IMR-90 (cell line): ENCODE measurements at regions not wholly inside any gene's neighbourhood (a gene's known extent, or its start where the extent isn't known, plus 50 kb on each side); places are given as distances from the start of the nearest gene placed in this dataset.

ENCODE experiments used
- ATAC-seq: fragments of 200-7000 bp; cut with Tn5 transposase; 2 replicates; pipeline ENCODE4 v1.9.1; 2020; ENCODE audit warnings: low read depth, mild to moderate bottlenecking, moderate library complexity
- BruUV-seq: library from RNA; stranded (reverse); fragments of 400-500 nt; replicated peaks from 2 replicates; lab custom pipeline; 2021; lab: Mats Ljungman, UMichigan
- CTCF ChIA-PET: fragments of 300-600 bp; formaldehyde crosslinking; extraction: SDS; loops from one replicate; lab custom pipeline; 2021; ENCODE audit warnings: antibody characterized with exemption; lab: Yijun Ruan, JAX
- POLR2A ChIA-PET: fragments of 300-600 bp; sonication (Branson Sonifier 250); formaldehyde crosslinking; loops from one replicate; lab custom pipeline; 2022; ENCODE audit warnings: antibody characterized with exemption; ENCODE audit not compliant: unreplicated experiment; lab: Charles Lee
- DNase-seq: peaks from one replicate; pipeline ENCODE4 v3.0.0; 2013
- H2AFZ ChIP-seq: replicated peaks from 2 replicates; pipeline ENCODE3; 2013; ENCODE audit warnings: low read length, mild to moderate bottlenecking; ENCODE audit not compliant: poor library complexity
- H2AK5ac ChIP-seq: 2 replicates; pipeline ENCODE4 v1.6.1; 2013; ENCODE audit warnings: low read depth, low read length, inconsistent platforms
- H2AK9ac ChIP-seq: replicated peaks from 2 replicates; pipeline ENCODE3; 2013; ENCODE audit warnings: mild to moderate bottlenecking, low read depth, low read length, moderate library complexity; ENCODE audit not compliant: poor library complexity
- H2BK120ac ChIP-seq: 2 replicates; pipeline ENCODE4 v1.6.1; 2013; ENCODE audit warnings: low read depth, low read length, inconsistent platforms
- H2BK15ac ChIP-seq: 3 replicates; pipeline ENCODE4 v1.6.1; 2013; ENCODE audit warnings: low read depth, low read length, inconsistent platforms
- H2BK20ac ChIP-seq: 2 replicates; pipeline ENCODE4 v1.6.1; 2013; ENCODE audit warnings: low read depth, mild to moderate bottlenecking, inconsistent platforms, low read length, moderate library complexity
- H2BK5ac ChIP-seq: 2 replicates; pipeline ENCODE4 v1.6.1; 2013; ENCODE audit warnings: mild to moderate bottlenecking, low read depth, low read length, inconsistent platforms; ENCODE audit not compliant: poor library complexity, severe bottlenecking
- H3K14ac ChIP-seq: replicated peaks from 2 replicates; pipeline ENCODE4 v1.6.1; 2013; ENCODE audit warnings: low read depth, low read length, inconsistent platforms
- H3K18ac ChIP-seq: 2 replicates; pipeline ENCODE4 v1.6.1; 2013; ENCODE audit warnings: low read depth, low read length, control low read depth
- H3K23ac ChIP-seq: 2 replicates; pipeline ENCODE4 v1.6.1; 2013; ENCODE audit warnings: low read depth, low read length, inconsistent platforms
- H3K27ac ChIP-seq: 2 replicates; pipeline ENCODE4 v1.5.1; 2013; ENCODE audit warnings: mild to moderate bottlenecking, control low read depth, low read length; ENCODE audit not compliant: insufficient read depth
- H3K27me3 ChIP-seq: 2 replicates; pipeline ENCODE4 v1.6.1; 2013; ENCODE audit warnings: low read length; ENCODE audit not compliant: control insufficient read depth, insufficient read depth
- H3K36me3 ChIP-seq: 2 replicates; pipeline ENCODE4 v1.6.1; 2013; ENCODE audit warnings: low read length, mixed read lengths; ENCODE audit not compliant: control insufficient read depth, insufficient read depth
- H3K4ac ChIP-seq: 2 replicates; pipeline ENCODE4 v1.6.1; 2013; ENCODE audit warnings: low read depth, low read length, inconsistent platforms
- H3K4me1 ChIP-seq: 2 replicates; pipeline ENCODE4 v1.6.1; 2013; ENCODE audit warnings: low read length, mixed read lengths; ENCODE audit not compliant: control insufficient read depth, insufficient read depth
- H3K4me2 ChIP-seq: 2 replicates; pipeline ENCODE4 v1.6.1; 2013; ENCODE audit warnings: low read depth, mild to moderate bottlenecking, control low read depth, low read length, moderate library complexity
- H3K4me3 ChIP-seq: 2 replicates; pipeline ENCODE4 v1.5.1; 2013; ENCODE audit warnings: low read depth, mild to moderate bottlenecking, control low read depth, low read length, moderate library complexity; ENCODE audit not compliant: insufficient read depth
- H3K56ac ChIP-seq: 2 replicates; pipeline ENCODE4 v1.6.1; 2013; ENCODE audit warnings: low read length, inconsistent platforms; ENCODE audit not compliant: insufficient read depth; ENCODE audit errors: extremely low read depth
- H3K79me1 ChIP-seq, 2 experiments: 2 replicates each; pipeline ENCODE4 v1.6.1; 2013; ENCODE audit warnings: low read length in 2 of 2, inconsistent platforms in 1 of 2, low read depth in 1 of 2
- H3K9ac ChIP-seq: 2 replicates; pipeline ENCODE4 v1.6.1; 2013; ENCODE audit warnings: low read depth, low read length, control low read depth
- H3K9me1 ChIP-seq: 2 replicates; pipeline ENCODE4 v1.6.1; 2013; ENCODE audit warnings: low read length, inconsistent platforms; ENCODE audit not compliant: insufficient read depth
- H3K9me3 ChIP-seq: 2 replicates; pipeline ENCODE4 v1.6.1; 2013; ENCODE audit warnings: low read length; ENCODE audit not compliant: control insufficient read depth, insufficient read depth
- H4K20me1 ChIP-seq: 2 replicates; pipeline ENCODE4 v1.6.1; 2013; ENCODE audit warnings: low read length, inconsistent platforms; ENCODE audit not compliant: insufficient read depth
- H4K5ac ChIP-seq: 2 replicates; pipeline ENCODE4 v1.6.1; 2013; ENCODE audit warnings: mild to moderate bottlenecking, low read depth, low read length, control low read depth
- H4K8ac ChIP-seq, 2 experiments: 2 replicates each; pipeline ENCODE4 v1.6.1; 2013; ENCODE audit warnings: low read depth in 2 of 2, low read length in 2 of 2, control low read depth in 1 of 2, inconsistent platforms in 1 of 2
- H4K91ac ChIP-seq: 2 replicates; pipeline ENCODE4 v1.6.1; 2013; ENCODE audit warnings: low read depth, low read length, inconsistent platforms; ENCODE audit not compliant: insufficient read depth
- BHLHE40 ChIP-seq: fragments of 150-350 bp; IDR thresholded peaks from 2 replicates; pipeline ENCODE4 v1.6.1; 2016; ENCODE audit warnings: mild to moderate bottlenecking, low read depth, low read length
- CEBPB ChIP-seq: IDR thresholded peaks from 2 replicates; pipeline ENCODE4 v1.6.1; 2012; ENCODE audit warnings: low read depth, low read length, improper control_type of control experiment
- CHD1 ChIP-seq: IDR thresholded peaks from 2 replicates; pipeline ENCODE4 v1.6.1; 2012; ENCODE audit warnings: low read depth, low read length, improper control_type of control experiment
- CTCF ChIP-seq: conservative IDR thresholded peaks from 2 replicates; pipeline ENCODE4 v1.5.1; 2012; ENCODE audit warnings: mild to moderate bottlenecking, low read depth, low read length, improper control_type of control experiment
- ELK1 ChIP-seq: fragments of 150-350 bp; IDR thresholded peaks from 2 replicates; pipeline ENCODE4 v1.6.1; 2016; ENCODE audit warnings: low read depth, mild to moderate bottlenecking, low read length, moderate library complexity, borderline replicate concordance
- FOS ChIP-seq: fragments of 150-350 bp; IDR thresholded peaks from 2 replicates; pipeline ENCODE4 v1.6.1; 2016; ENCODE audit warnings: low read depth, low read length
- MAZ ChIP-seq: IDR thresholded peaks from 2 replicates; pipeline ENCODE4 v1.6.1; 2012; ENCODE audit warnings: low read depth, mild to moderate bottlenecking, low read length, improper control_type of control experiment, moderate library complexity, borderline replicate concordance
- MXI1 ChIP-seq: IDR thresholded peaks from 2 replicates; pipeline ENCODE4 v1.6.1; 2012; ENCODE audit warnings: low read depth, mild to moderate bottlenecking, low read length, moderate library complexity, borderline replicate concordance
- NFE2L2 ChIP-seq: fragments of 150-350 bp; IDR thresholded peaks from 2 replicates; pipeline ENCODE4 v1.6.1; 2016; ENCODE audit warnings: low read depth, mild to moderate bottlenecking, low read length
- POLR2A ChIP-seq: IDR thresholded peaks from 2 replicates; pipeline ENCODE4 v1.6.1; 2012; ENCODE audit warnings: mild to moderate bottlenecking, low read depth, low read length
- RAD21 ChIP-seq: IDR thresholded peaks from 2 replicates; pipeline ENCODE4 v1.6.1; 2012; ENCODE audit warnings: low read length, improper control_type of control experiment
- RCOR1 ChIP-seq: IDR thresholded peaks from 2 replicates; pipeline ENCODE4 v1.6.1; 2012; ENCODE audit warnings: mild to moderate bottlenecking, low read length, improper control_type of control experiment; ENCODE audit not compliant: insufficient replicate concordance
- SMC3 ChIP-seq: fragments of 150-350 bp; IDR thresholded peaks from 2 replicates; pipeline ENCODE4 v1.6.1; 2016; ENCODE audit warnings: low read depth, mild to moderate bottlenecking, antibody characterized with exemption, low read length, moderate library complexity
- USF2 ChIP-seq: fragments of 150-350 bp; IDR thresholded peaks from 2 replicates; pipeline ENCODE4 v1.6.1; 2017; ENCODE audit warnings: mild to moderate bottlenecking, antibody characterized with exemption, low read length, low read depth
- WGBS, 2 experiments: methylation state at CpG; one replicate each; pipeline versions ENCODE4 v1.1.5 to v1.1.7; 2013; ENCODE audit warnings: missing lambda C conversion rate in 2 of 2; ENCODE audit not compliant: insufficient read length in 1 of 2; ENCODE audit errors: extremely low coverage in 2 of 2; 5-methylcytosine and 5-hydroxymethylcytosine counted together
- dilution Hi-C: fragments of 300-500 bp; cut with HindIII; formaldehyde crosslinking; loops from one replicate; pipeline ENCODE4 v1.14.3; 2018; ENCODE audit warnings: low sequenced_read_pairs; ENCODE audit not compliant: unreplicated experiment
- in situ Hi-C: fragments of 300-500 bp; cut with MboI; formaldehyde crosslinking; loops from 3 replicates; pipeline ENCODE4 v1.14.3; 2019; ENCODE audit warnings: low sequenced_read_pairs, inconsistent platforms, mixed read lengths
- intact Hi-C: fragments of 100-400 bp; cut with micrococcal nuclease; formaldehyde crosslinking; loops from 2 replicates; pipeline ENCODE4 v1.10.0; 2022

- Histone ChIP-seq H3K79me1 (no peaks in the 10 kb centered on the region), H4K91ac (no peak overlapping the region), H2AK5ac (no peak overlapping the region), H2BK5ac (no peak overlapping the region), H3K9ac (no peak overlapping the region), H3K4me3 (no peak overlapping the region), H3K56ac (no peak overlapping the region), H2BK120ac (no peak overlapping the region), H3K4me1 (no peaks in the 10 kb centered on the region), H3K9me3 (no peaks in the 10 kb centered on the region), H3K4me2 (no peak overlapping the region), H3K27ac (no peak overlapping the region), H4K8ac (no peak overlapping the region), H2BK20ac (no peak overlapping the region), H3K4ac (no peak overlapping the region), H3K18ac (no peak overlapping the region), H4K5ac (no peak overlapping the region), H3K27me3 (no peaks in the 10 kb centered on the region), H2AFZ (no peak overlapping the region), H2BK15ac (no peak overlapping the region), H2AK9ac (no peak overlapping the region), H3K9me1 (no peaks in the 10 kb centered on the region), H3K23ac (no peak overlapping the region), H3K36me3 (no peaks in the 10 kb centered on the region), H3K14ac (no peak overlapping the region), H4K20me1 (no peaks in the 10 kb centered on the region)
- dilution Hi-C loops: no loop called here
- POLR2A ChIA-PET: no interaction called here
- CTCF ChIA-PET: no interaction called here
- in situ Hi-C loops: no loop called here
- no peak for ATAC-seq
- no TSS peak for BruUV-seq
- no CpG with 5 or more reads among the region's 2 CpGs for WGBS, 2 experiments
- intact Hi-C loops: no loop called here
- no peak for DNase-seq
- TF ChIP-seq ELK1 (no peak), MAZ (no peak), FOS (no peak), RAD21 (no peak), BHLHE40 (no peak), MXI1 (no peak), SMC3 (no peak), NFE2L2 (no peak), CEBPB (no peak), POLR2A (no peak), CHD1 (no peak), CTCF (no peak), USF2 (no peak), RCOR1 (no peak)
Observed at GRCh38 chr1:220391491-220391890, 119.2 kb upstream of the RAB3GAP2 start.
